Fibroblast of lung (primary cell): ENCODE measurements at regions not wholly inside any gene's neighbourhood (a gene's known extent, or its start where the extent isn't known, plus 50 kb on each side); places are given as distances from the start of the nearest gene placed in this dataset.

ENCODE experiments used
- DNase-seq, 2 donors: peaks; one replicate each; pipeline versions ENCODE4 v3.0.0 to v3.0.0-alpha.2; 2010; ENCODE audit warnings: low read depth in 2 of 2
- H2AFZ ChIP-seq: 2 replicates; pipeline ENCODE4 v1.5.1; 2012; ENCODE audit warnings: low read length, control low read depth, inconsistent platforms
- H3K27ac ChIP-seq: 2 replicates; pipeline ENCODE4 v1.5.1; 2011; ENCODE audit warnings: low read length, control low read depth; ENCODE audit not compliant: insufficient read depth
- H3K27me3 ChIP-seq: 2 replicates; pipeline ENCODE4 v1.5.1; 2011; ENCODE audit warnings: mild to moderate bottlenecking, low read length; ENCODE audit not compliant: control insufficient read depth, insufficient read depth
- H3K36me3 ChIP-seq: 2 replicates; pipeline ENCODE4 v1.5.1; 2011; ENCODE audit warnings: low read length; ENCODE audit not compliant: control insufficient read depth, insufficient read depth
- H3K4me1 ChIP-seq: 2 replicates; pipeline ENCODE4 v1.5.1; 2011; ENCODE audit warnings: low read length; ENCODE audit not compliant: control insufficient read depth, insufficient read depth; ENCODE audit errors: extremely low read depth
- H3K4me2 ChIP-seq: 2 replicates; pipeline ENCODE4 v1.5.1; 2011; ENCODE audit warnings: low read length, control low read depth; ENCODE audit not compliant: insufficient read depth; ENCODE audit errors: extremely low read depth
- H3K4me3 ChIP-seq, 4 experiments: fragments of 200-600 bp in 1 of 4; sonication (generic) in 1 of 4; replicated peaks in 1 of 4; 2 replicates each; pipeline ENCODE4 v1.5.1; 2011 to 2016; ENCODE audit warnings: low read length in 4 of 4, low read depth in 3 of 4, mild to moderate bottlenecking in 3 of 4, control low read depth in 2 of 4, inconsistent platforms in 1 of 4, mixed read lengths in 1 of 4; ENCODE audit not compliant: insufficient read depth in 1 of 4; ENCODE audit errors: control extremely low read depth in 1 of 4
- H3K79me2 ChIP-seq: 2 replicates; pipeline ENCODE4 v1.5.1; 2012; ENCODE audit warnings: mild to moderate bottlenecking, low read length, inconsistent platforms; ENCODE audit not compliant: control insufficient read depth, insufficient read depth
- H3K9ac ChIP-seq: 2 replicates; pipeline ENCODE4 v1.5.1; 2011; ENCODE audit warnings: mild to moderate bottlenecking, low read length, control low read depth; ENCODE audit not compliant: insufficient read depth
- H3K9me3 ChIP-seq: 2 replicates; pipeline ENCODE4 v1.5.1; 2012; ENCODE audit warnings: low read depth, low read length; ENCODE audit not compliant: control insufficient read depth, insufficient read depth
- H4K20me1 ChIP-seq: 2 replicates; pipeline ENCODE4 v1.5.1; 2011; ENCODE audit warnings: low read length; ENCODE audit not compliant: control insufficient read depth, insufficient read depth; ENCODE audit errors: extremely low read depth
- EZH2 ChIP-seq: IDR thresholded peaks from 2 replicates; pipeline ENCODE4 v1.5.1; 2012; ENCODE audit warnings: low read length, control low read depth, mild to moderate bottlenecking; ENCODE audit errors: missing control alignments
- TF ChIP-seq, protein P1 (sequence below), 2 donors: IDR thresholded peaks in 1 of 2; conservative IDR thresholded peaks in 1 of 2; 1 replicate in 1 of 2; 2 replicates in 1 of 2; pipeline ENCODE4 v1.5.1; 2011 to 2012; ENCODE audit warnings: low read length in 2 of 2, control low read depth in 1 of 2, inconsistent platforms in 1 of 2, low read depth in 1 of 2, mild to moderate bottlenecking in 1 of 2

DNA sequence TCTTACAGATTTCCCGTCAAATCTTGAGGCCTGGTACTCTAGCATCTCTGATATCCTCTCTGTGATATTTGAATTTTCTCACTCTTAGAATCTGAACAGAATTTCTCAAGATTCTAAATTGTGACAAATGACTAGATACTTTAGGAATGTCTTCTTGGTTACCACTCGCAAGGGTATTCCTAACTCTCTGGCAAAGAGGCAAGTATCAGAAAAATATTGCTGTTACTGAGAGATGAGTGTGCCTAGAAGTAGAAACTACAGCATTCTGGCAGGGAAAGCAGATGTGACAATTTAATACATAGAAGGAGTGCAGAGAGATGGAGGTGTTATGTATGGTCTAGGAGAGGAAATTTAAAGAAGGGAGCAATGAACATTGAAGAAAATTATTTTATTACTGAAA is 467.8 kb downstream of the LRIG3 start:
- Histone ChIP-seq H4K20me1 (no peaks in the 10 kb centered on the region), H3K4me3 (no peak overlapping the region), H3K27ac (no peak overlapping the region), H3K79me2 (no peaks in the 10 kb centered on the region), H2AFZ (no peak overlapping the region), H3K27me3 (no peaks in the 10 kb centered on the region), H3K9ac (no peak overlapping the region), H3K4me1 (peaks cover 6% of the 10 kb centered on the region), H3K36me3 (no peaks in the 10 kb centered on the region), H3K9me3 (no peaks in the 10 kb centered on the region), H3K4me2 (no peak overlapping the region)
- peak; percentile 28 to 56 for DNase-seq
- no peak for TF ChIP-seq EZH2
- TF ChIP-seq, protein P1, sequence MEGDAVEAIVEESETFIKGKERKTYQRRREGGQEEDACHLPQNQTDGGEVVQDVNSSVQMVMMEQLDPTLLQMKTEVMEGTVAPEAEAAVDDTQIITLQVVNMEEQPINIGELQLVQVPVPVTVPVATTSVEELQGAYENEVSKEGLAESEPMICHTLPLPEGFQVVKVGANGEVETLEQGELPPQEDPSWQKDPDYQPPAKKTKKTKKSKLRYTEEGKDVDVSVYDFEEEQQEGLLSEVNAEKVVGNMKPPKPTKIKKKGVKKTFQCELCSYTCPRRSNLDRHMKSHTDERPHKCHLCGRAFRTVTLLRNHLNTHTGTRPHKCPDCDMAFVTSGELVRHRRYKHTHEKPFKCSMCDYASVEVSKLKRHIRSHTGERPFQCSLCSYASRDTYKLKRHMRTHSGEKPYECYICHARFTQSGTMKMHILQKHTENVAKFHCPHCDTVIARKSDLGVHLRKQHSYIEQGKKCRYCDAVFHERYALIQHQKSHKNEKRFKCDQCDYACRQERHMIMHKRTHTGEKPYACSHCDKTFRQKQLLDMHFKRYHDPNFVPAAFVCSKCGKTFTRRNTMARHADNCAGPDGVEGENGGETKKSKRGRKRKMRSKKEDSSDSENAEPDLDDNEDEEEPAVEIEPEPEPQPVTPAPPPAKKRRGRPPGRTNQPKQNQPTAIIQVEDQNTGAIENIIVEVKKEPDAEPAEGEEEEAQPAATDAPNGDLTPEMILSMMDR (conservative IDR thresholded peaks at IDR 0.05 in 1 of 2, IDR thresholded peaks at IDR 0.05 in 1 of 2; ENCODE audit: low read depth in 1 of 2, low read length in 2 of 2) = no peak

DNA sequence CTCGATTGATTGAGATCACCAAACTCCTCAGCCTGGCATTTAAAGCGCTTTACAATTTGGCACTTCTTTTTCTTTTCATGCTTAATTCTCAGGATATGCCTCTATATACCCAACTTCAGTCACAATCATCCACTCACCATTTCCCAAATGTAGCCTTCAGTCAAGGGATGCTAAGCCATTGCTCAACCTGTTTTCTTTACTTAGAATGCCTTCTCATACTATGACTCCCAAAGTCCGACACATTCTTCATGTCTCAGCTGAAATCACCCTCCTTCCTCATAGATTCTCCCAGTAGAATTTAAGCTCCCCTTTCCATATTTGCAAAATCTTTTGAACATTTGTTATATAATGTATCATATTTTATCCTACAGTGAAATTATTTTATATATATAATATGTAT is 467.0 kb downstream of the LRIG3 start:
- Histone ChIP-seq H4K20me1 (no peaks in the 10 kb centered on the region), H3K4me1 (peaks cover 6% of the 10 kb centered on the region), H3K4me3 (no peak overlapping the region), H3K9ac (no peak overlapping the region), H2AFZ (no peak overlapping the region), H3K36me3 (no peaks in the 10 kb centered on the region), H3K4me2 (no peak overlapping the region), H3K27me3 (no peaks in the 10 kb centered on the region), H3K27ac (no peak overlapping the region), H3K9me3 (no peaks in the 10 kb centered on the region), H3K79me2 (no peaks in the 10 kb centered on the region)
- no peak for DNase-seq
- TF ChIP-seq, protein P1 (conservative IDR thresholded peaks at IDR 0.05 in 1 of 2, IDR thresholded peaks at IDR 0.05 in 1 of 2; ENCODE audit: low read depth in 1 of 2, low read length in 2 of 2) = no peak
- no peak for TF ChIP-seq EZH2

DNA sequence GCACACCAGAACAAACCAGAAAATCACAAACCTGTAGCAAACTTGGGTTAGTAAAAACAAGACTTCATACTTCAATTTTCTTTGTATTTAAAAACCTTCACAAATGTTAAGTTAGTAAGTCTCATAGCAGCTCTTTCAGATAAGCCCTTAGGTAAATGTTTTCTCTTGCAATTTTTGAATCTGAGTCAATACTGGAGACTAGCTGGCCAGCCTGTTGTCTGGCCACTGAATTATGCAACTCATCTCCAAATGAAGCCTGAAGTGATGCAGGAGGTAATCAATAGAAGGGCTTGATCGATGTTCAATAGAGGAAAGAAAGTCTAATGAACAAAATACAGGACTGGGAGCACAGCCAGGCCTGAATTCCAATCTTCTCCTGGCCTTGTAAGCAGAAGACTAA is 465.2 kb downstream of the LRIG3 start:
- H4K20me1 ChIP-seq = no peaks in the 10 kb centered on the region
- H3K9me3 ChIP-seq = no peaks in the 10 kb centered on the region
- H3K36me3 ChIP-seq = no peaks in the 10 kb centered on the region
- H3K9ac ChIP-seq = no peak overlapping the region
- H2AFZ ChIP-seq = no peak overlapping the region
- no peak overlapping the region for H3K4me3 ChIP-seq
- DNase-seq = peak in 1 of 2 donors; percentile 72
- TF ChIP-seq EZH2 = no peak
- TF ChIP-seq, protein P1 (conservative IDR thresholded peaks at IDR 0.05 in 1 of 2, IDR thresholded peaks at IDR 0.05 in 1 of 2; ENCODE audit: low read depth in 1 of 2, low read length in 2 of 2) = no peak
- H3K27ac ChIP-seq = no peak overlapping the region
- no peaks in the 10 kb centered on the region for H3K27me3 ChIP-seq
- no peaks in the 10 kb centered on the region for H3K79me2 ChIP-seq
- no peak overlapping the region for H3K4me2 ChIP-seq
- peaks cover 6% of the 10 kb centered on the region for H3K4me1 ChIP-seq
